CD4-positive, alpha-beta T cell (primary cell): ENCODE measurements at regions not wholly inside any gene's neighbourhood (a gene's known extent, or its start where the extent isn't known, plus 50 kb on each side); places are given as distances from the start of the nearest gene placed in this dataset.

Experiments
- ATAC-seq: fragments of 200-7000 bp; cut with Tn5 transposase; one replicate; pipeline ENCODE4 v1.10.0; 2022; ENCODE audit warnings: mild to moderate bottlenecking; ENCODE audit not compliant: poor library complexity
- CTCF ChIA-PET: fragments of 350-600 bp; sonication (Branson Sonifier 250); formaldehyde crosslinking; loops from one replicate; lab custom pipeline; 2021; ENCODE audit warnings: antibody characterized with exemption, inconsistent platforms; lab: Charles Lee
- POLR2A ChIA-PET: fragments of 350-600 bp; sonication (Branson Sonifier 250); formaldehyde crosslinking; loops from one replicate; lab custom pipeline; 2021; ENCODE audit warnings: antibody characterized with exemption, inconsistent platforms; lab: Charles Lee
- DNase-seq, 14 experiments: peaks; one replicate each; pipeline ENCODE4 v3.0.0-alpha.2; 2013 to 2020; ENCODE audit warnings: mixed read lengths in 2 of 14
- H3K27ac ChIP-seq, 2 donors: one replicate each; pipeline versions ENCODE4 v1.5.1 to v1.7.0; 2013; ENCODE audit warnings: low read length in 2 of 2, low read depth in 1 of 2, mild to moderate bottlenecking in 1 of 2
- H3K27me3 ChIP-seq, 2 experiments: 1 replicate in 1 of 2; 2 replicates in 1 of 2; pipeline versions ENCODE4 v1.6.1 to v1.7.0; 2013; ENCODE audit warnings: low read length in 2 of 2, control low read depth in 1 of 2, mild to moderate bottlenecking in 1 of 2, moderate library complexity in 1 of 2; ENCODE audit not compliant: insufficient read depth in 2 of 2, control insufficient read depth in 1 of 2
- H3K36me3 ChIP-seq: one replicate; pipeline ENCODE4 v1.6.1; 2013; ENCODE audit warnings: low read length, control low read depth; ENCODE audit not compliant: insufficient read depth
- H3K4me1 ChIP-seq: one replicate; pipeline ENCODE4 v1.6.1; 2013; ENCODE audit warnings: low read length, control low read depth; ENCODE audit not compliant: insufficient read depth
- H3K4me3 ChIP-seq: one replicate; pipeline ENCODE4 v1.5.1; 2013; ENCODE audit warnings: mild to moderate bottlenecking, low read length, moderate library complexity
- H3K9me3 ChIP-seq, 2 experiments: 1 replicate in 1 of 2; 2 replicates in 1 of 2; pipeline versions ENCODE4 v1.6.1 to v1.7.0; 2013; ENCODE audit warnings: low read length in 2 of 2, mild to moderate bottlenecking in 2 of 2, control low read depth in 1 of 2, moderate library complexity in 1 of 2; ENCODE audit not compliant: control insufficient read depth in 1 of 2, insufficient read depth in 1 of 2
- H3K27ac Mint-ChIP-seq: one replicate; pipeline ENCODE4 v1.8.0; 2020; ENCODE audit warnings: mixed read lengths
- H3K27me3 Mint-ChIP-seq: one replicate; pipeline ENCODE4 v1.8.0; 2021; ENCODE audit warnings: mixed read lengths
- H3K36me3 Mint-ChIP-seq: one replicate; pipeline ENCODE4 v1.8.0; 2021; ENCODE audit warnings: low read depth, mixed read lengths
- H3K4me1 Mint-ChIP-seq: one replicate; pipeline ENCODE4 v1.8.0; 2021; ENCODE audit warnings: low read depth, mixed read lengths
- H3K4me3 Mint-ChIP-seq: one replicate; pipeline ENCODE4 v1.8.0; 2020; ENCODE audit warnings: mild to moderate bottlenecking, mixed read lengths
- H3K9me3 Mint-ChIP-seq: one replicate; pipeline ENCODE4 v1.8.0; 2020; ENCODE audit warnings: mixed read lengths
- CTCF ChIP-seq: fragments of 200-600 bp; IDR thresholded peaks from one replicate; pipeline ENCODE4 v1.8.0; 2022; ENCODE audit warnings: antibody characterized with exemption, mild to moderate bottlenecking
- intact Hi-C, 2 experiments: fragments of 100-400 bp; cut with DNase I in 1 of 2; cut with micrococcal nuclease in 1 of 2; formaldehyde crosslinking; loops; one replicate each; pipeline versions ENCODE4 v1.15.1 to v1.9.0; 2023 to 2025; cut with DNase I, micrococcal nuclease

GRCh38 chr12:38162708-38163441 lies 153.7 kb upstream of the ALG10B start:
- no peaks in the 10 kb centered on the region for H3K36me3 Mint-ChIP-seq
- no peak for TF ChIP-seq CTCF
- ATAC-seq = no peak
- Histone ChIP-seq H3K27me3 (no peaks in the 10 kb centered on the region), H3K9me3 (peaks cover 0 to 60% of the 10 kb centered on the region in 2 experiments), H3K27ac (no peak overlapping the region), H3K36me3 (no peaks in the 10 kb centered on the region), H3K4me3 (no peak overlapping the region), H3K4me1 (no peaks in the 10 kb centered on the region)
- H3K4me1 Mint-ChIP-seq = no peaks in the 10 kb centered on the region
- ChIA-PET CTCF (no interaction called here), POLR2A (no interaction called here)
- peaks cover 4% of the 10 kb centered on the region for H3K9me3 Mint-ChIP-seq
- DNase-seq = peak in 1 of 14 experiments; percentile 8
- no peak overlapping the region for H3K27ac Mint-ChIP-seq
- intact Hi-C loops = no loop called here
- no peak overlapping the region for H3K4me3 Mint-ChIP-seq
- H3K27me3 Mint-ChIP-seq = no peaks in the 10 kb centered on the region

DNA sequence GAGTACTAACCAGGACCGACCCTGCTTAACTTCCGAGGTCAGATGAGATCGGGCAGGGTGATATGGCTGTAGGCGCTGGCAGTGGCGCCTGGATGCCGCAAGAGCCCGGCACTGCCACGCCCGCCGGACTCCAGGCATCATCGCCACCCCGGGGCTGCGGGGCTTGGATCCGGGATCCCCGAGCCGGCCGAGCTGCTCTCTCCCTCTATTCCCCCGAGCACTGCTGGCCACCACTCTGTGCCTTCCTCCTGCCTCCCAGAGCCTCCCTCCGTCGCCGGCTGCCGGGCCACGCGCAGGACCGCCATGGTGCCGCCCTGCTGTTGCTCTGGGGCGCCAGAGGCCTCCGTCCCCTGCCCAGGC lies 153.2 kb upstream of the ALG10B start:
- ATAC-seq = no peak

GRCh38 chr12:38166225-38166624 lies 150.3 kb upstream of the ALG10B start:
- no peak for ATAC-seq
- no peaks in the 10 kb centered on the region for H3K4me1 ChIP-seq
- Mint-ChIP-seq H3K4me3 (no peak overlapping the region), H3K9me3 (peaks cover 4% of the 10 kb centered on the region), H3K4me1 (no peaks in the 10 kb centered on the region), H3K27me3 (no peaks in the 10 kb centered on the region), H3K36me3 (no peaks in the 10 kb centered on the region), H3K27ac (no peak overlapping the region)
- POLR2A ChIA-PET = no interaction called here
- no peak overlapping the region for H3K4me3 ChIP-seq
- CTCF ChIA-PET = no interaction called here
- H3K27ac ChIP-seq = no peak overlapping the region
- no peak for DNase-seq
- intact Hi-C loops = no loop called here
- H3K36me3 ChIP-seq = no peaks in the 10 kb centered on the region
- H3K27me3 ChIP-seq = no peaks in the 10 kb centered on the region
- H3K9me3 ChIP-seq = peaks cover 0 to 26% of the 10 kb centered on the region in 2 experiments
- TF ChIP-seq CTCF = no peak

More for the DNA sequence above, 153.2 kb upstream of the ALG10B start:
- Mint-ChIP-seq H3K27ac (no peak overlapping the region), H3K36me3 (no peaks in the 10 kb centered on the region), H3K27me3 (no peaks in the 10 kb centered on the region), H3K4me1 (no peaks in the 10 kb centered on the region), H3K9me3 (peaks cover 4% of the 10 kb centered on the region), H3K4me3 (no peak overlapping the region)
- CTCF ChIA-PET = no interaction called here
- H3K27ac ChIP-seq = no peak overlapping the region
- H3K36me3 ChIP-seq = no peaks in the 10 kb centered on the region
- DNase-seq = no peak
- no peak for TF ChIP-seq CTCF
- intact Hi-C loops = no loop called here
- no peaks in the 10 kb centered on the region for H3K4me1 ChIP-seq
- no peak overlapping the region for H3K4me3 ChIP-seq
- peaks cover 0 to 54% of the 10 kb centered on the region in 2 experiments for H3K9me3 ChIP-seq
- no peaks in the 10 kb centered on the region for H3K27me3 ChIP-seq
- POLR2A ChIA-PET = no interaction called here
